Loucy (cell line): ENCODE measurements at regions not wholly inside any gene's neighbourhood (a gene's known extent, or its start where the extent isn't known, plus 50 kb on each side); places are given as distances from the start of the nearest gene placed in this dataset.

Experiments used
- H2AFZ ChIP-seq: fragments of 200-600 bp; sonication (generic); 2 replicates; pipeline ENCODE4 v1.6.0; 2016; ENCODE audit warnings: antibody characterized with exemption, mild to moderate bottlenecking, low read length, moderate library complexity
- H3F3A ChIP-seq: fragments of 200-600 bp; 2 replicates; pipeline ENCODE4 v1.6.0; 2016; ENCODE audit warnings: antibody characterized with exemption, low read depth, mild to moderate bottlenecking
- H3K27me3 ChIP-seq: fragments of 200-600 bp; sonication (generic); 2 replicates; pipeline ENCODE4 v1.6.1; 2014; ENCODE audit warnings: low read length, mild to moderate bottlenecking; ENCODE audit not compliant: insufficient read depth, poor library complexity, severe bottlenecking
- H3K36me3 ChIP-seq: fragments of 200-600 bp; sonication (generic); 2 replicates; pipeline ENCODE4 v1.6.1; 2016; ENCODE audit warnings: low read length; ENCODE audit not compliant: insufficient read depth
- H3K4me1 ChIP-seq: fragments of 200-600 bp; sonication (generic); 2 replicates; pipeline ENCODE4 v1.5.1; 2014; ENCODE audit warnings: low read length, mild to moderate bottlenecking; ENCODE audit not compliant: insufficient read depth, poor library complexity, severe bottlenecking
- H3K4me2 ChIP-seq: fragments of 200-600 bp; sonication (generic); 2 replicates; pipeline ENCODE4 v1.6.0; 2014; ENCODE audit warnings: antibody characterized with exemption, low read length, low read depth, mild to moderate bottlenecking; ENCODE audit not compliant: poor library complexity, severe bottlenecking
- H3K4me3 ChIP-seq: fragments of 200-600 bp; sonication (generic); 2 replicates; pipeline ENCODE4 v1.5.1; 2014; ENCODE audit warnings: low read length, mild to moderate bottlenecking, mixed read lengths; ENCODE audit not compliant: poor library complexity, severe bottlenecking
- H3K79me2 ChIP-seq: fragments of 200-600 bp; sonication (generic); 2 replicates; pipeline ENCODE4 v1.6.1; 2014; ENCODE audit warnings: low read length; ENCODE audit not compliant: insufficient read depth
- H3K9ac ChIP-seq: fragments of 200-600 bp; sonication (generic); 2 replicates; pipeline ENCODE4 v1.6.0; 2014; ENCODE audit warnings: mild to moderate bottlenecking, low read depth, low read length, moderate library complexity; ENCODE audit not compliant: poor library complexity, severe bottlenecking
- H3K9me2 ChIP-seq: fragments of 200-600 bp; sonication (generic); replicated peaks from 2 replicates; pipeline ENCODE4 v1.6.1; 2016; ENCODE audit warnings: low read depth, low read length, mixed read lengths
- H3K9me3 ChIP-seq: fragments of 200-600 bp; sonication (generic); 2 replicates; pipeline ENCODE4 v1.6.1; 2014; ENCODE audit warnings: mild to moderate bottlenecking, antibody characterized with exemption, low read length, low read depth; ENCODE audit not compliant: insufficient read depth
- H4K20me1 ChIP-seq: fragments of 200-600 bp; sonication (generic); 2 replicates; pipeline ENCODE4 v1.6.0; 2014; ENCODE audit warnings: antibody characterized with exemption, low read length, mild to moderate bottlenecking; ENCODE audit not compliant: insufficient read depth, poor library complexity, severe bottlenecking
- CTCF ChIP-seq: fragments of 200-600 bp; sonication (generic); conservative IDR thresholded peaks from 2 replicates; pipeline ENCODE4 v1.5.1; 2014; ENCODE audit warnings: mild to moderate bottlenecking, antibody characterized with exemption, low read length
- EZH2phosphoT487 ChIP-seq: fragments of 200-600 bp; IDR thresholded peaks from 2 replicates; pipeline ENCODE4 v1.6.1; 2018; ENCODE audit warnings: antibody characterized with exemption, mild to moderate bottlenecking, moderate library complexity, borderline replicate concordance

GRCh38 chr18:45521136-45521535 is 94.1 kb upstream of the SLC14A2 start:
- H4K20me1 ChIP-seq = no peaks in the 10 kb centered on the region
- no peaks in the 10 kb centered on the region for H3K36me3 ChIP-seq
- no peaks in the 10 kb centered on the region for H3K9me2 ChIP-seq
- H3K9ac ChIP-seq = no peak overlapping the region
- peaks cover 11% of the 10 kb centered on the region for H3K4me1 ChIP-seq
- H3F3A ChIP-seq = no peaks in the 10 kb centered on the region
- no peak overlapping the region for H2AFZ ChIP-seq
- H3K4me3 ChIP-seq = no peak overlapping the region
- H3K9me3 ChIP-seq = no peaks in the 10 kb centered on the region
- no peaks in the 10 kb centered on the region for H3K79me2 ChIP-seq
- no peaks in the 10 kb centered on the region for H3K27me3 ChIP-seq
- H3K4me2 ChIP-seq = no peak overlapping the region
- TF ChIP-seq CTCF = no peak
- no peak for TF ChIP-seq EZH2phosphoT487

GRCh38 chr18:45521777-45522176 is 93.5 kb upstream of the SLC14A2 start:
- Histone ChIP-seq H3K4me2 (no peak overlapping the region), H2AFZ (no peak overlapping the region)

GRCh38 chr18:45522371-45522770 is 92.9 kb upstream of the SLC14A2 start:
- Histone ChIP-seq H2AFZ (no peak overlapping the region), H3K4me2 (no peak overlapping the region), H3K4me1 (peaks cover 11% of the 10 kb centered on the region), H3K36me3 (no peaks in the 10 kb centered on the region), H3K9me2 (no peaks in the 10 kb centered on the region), H3K4me3 (no peak overlapping the region), H3K9ac (no peak overlapping the region), H3F3A (no peaks in the 10 kb centered on the region), H4K20me1 (no peaks in the 10 kb centered on the region), H3K79me2 (no peaks in the 10 kb centered on the region), H3K9me3 (no peaks in the 10 kb centered on the region), H3K27me3 (no peaks in the 10 kb centered on the region)
- no peak for TF ChIP-seq EZH2phosphoT487
- no peak for TF ChIP-seq CTCF

More at GRCh38 chr18:45521777-45522176, 93.5 kb upstream of the SLC14A2 start:
- Histone ChIP-seq H3F3A (no peaks in the 10 kb centered on the region), H3K27me3 (no peaks in the 10 kb centered on the region), H3K9me2 (no peaks in the 10 kb centered on the region), H3K36me3 (no peaks in the 10 kb centered on the region), H3K4me3 (no peak overlapping the region), H3K79me2 (no peaks in the 10 kb centered on the region), H4K20me1 (no peaks in the 10 kb centered on the region), H3K9ac (no peak overlapping the region), H3K9me3 (no peaks in the 10 kb centered on the region), H3K4me1 (peaks cover 11% of the 10 kb centered on the region)
- TF ChIP-seq EZH2phosphoT487 (no peak), CTCF (no peak)
